DMS114 treated with DMSO at 0.1 percent for 48 hours (cell line): ENCODE measurements at regions not wholly inside any gene's neighbourhood (a gene's known extent, or its start where the extent isn't known, plus 50 kb on each side); places are given as distances from the start of the nearest gene placed in this dataset.

Experiments used
- DNase-seq: peaks from one replicate; lab custom pipeline; 2025; ENCODE audit not compliant: unreplicated experiment; lab: John Stamatoyannopoulos, UW

DNA sequence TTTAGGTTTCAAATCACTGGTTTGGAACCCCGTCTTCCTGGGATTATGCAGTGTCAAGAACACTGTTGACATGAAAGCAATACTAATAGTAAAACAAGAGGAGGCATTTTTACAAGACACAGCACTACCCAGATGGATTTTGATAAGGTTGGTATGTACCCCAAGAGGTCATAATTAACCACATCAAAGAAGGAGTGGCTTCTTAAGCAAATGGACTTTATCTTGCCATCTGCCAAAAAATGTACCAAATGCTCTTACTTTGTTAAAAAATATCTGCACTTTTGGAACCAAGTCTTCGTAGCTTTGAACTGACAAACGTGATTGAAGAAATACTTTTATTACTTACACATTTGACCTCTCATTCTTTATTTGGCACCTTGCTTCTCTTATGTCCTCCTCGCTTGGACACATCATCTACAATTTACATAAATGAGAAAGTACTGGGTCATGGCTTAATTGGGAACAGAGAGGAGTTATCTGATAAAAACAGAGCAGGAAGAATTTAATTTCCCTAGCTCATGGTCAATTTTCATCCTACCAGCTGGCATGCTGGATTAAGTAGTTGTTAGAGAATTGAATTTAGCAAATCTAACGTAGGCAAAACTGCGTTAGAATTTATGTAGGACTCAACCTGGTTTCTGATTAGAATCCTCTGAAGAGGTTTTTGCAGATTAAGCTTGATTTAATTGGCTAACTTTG is 54.5 kb upstream of the PRICKLE1 start:
- no peak for DNase-seq

- no peak for DNase-seq
Observed at GRCh38 chr12:42641221-42641885, 51.8 kb upstream of the PRICKLE1 start.

DNA sequence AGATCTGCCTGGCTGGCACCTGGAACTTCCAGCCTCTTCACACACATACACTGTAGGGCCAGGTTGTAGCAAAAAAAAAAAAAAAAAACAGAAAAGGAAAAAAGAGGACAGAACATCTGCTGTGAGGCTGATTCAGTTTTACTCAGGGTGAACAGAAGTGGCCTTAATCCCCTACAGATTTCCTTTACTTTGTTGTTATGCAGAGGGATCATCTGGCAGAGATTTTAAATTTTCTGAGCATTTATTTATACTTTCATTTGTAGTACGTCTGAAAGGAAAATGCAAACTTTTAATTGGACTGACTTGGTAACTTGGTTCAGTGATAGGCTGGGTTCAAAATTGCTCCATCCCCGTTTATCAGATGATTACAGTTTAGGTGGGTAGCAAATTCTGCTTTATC is 50.8 kb upstream of the PRICKLE1 start:
- no peak for DNase-seq

DNA sequence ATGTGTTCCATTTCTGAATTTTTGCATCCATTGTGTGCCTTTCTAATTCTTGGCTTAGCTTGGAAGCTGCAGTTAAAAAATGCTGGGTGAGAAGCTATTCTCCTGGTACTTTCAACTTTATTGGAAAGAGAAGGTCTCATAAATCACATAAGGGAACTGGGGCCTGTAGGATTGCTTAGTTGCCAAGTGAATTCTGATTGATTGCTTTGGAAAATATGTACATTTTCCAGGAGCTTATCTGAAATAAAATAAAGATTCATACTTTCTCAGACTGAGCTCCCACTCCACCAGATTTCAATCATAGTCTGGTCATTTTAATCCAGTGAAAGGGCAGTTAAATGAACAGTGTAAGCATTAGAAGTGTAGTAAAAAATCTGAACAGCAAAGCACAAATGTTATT is 50.0 kb upstream of the PRICKLE1 start:
- no peak for DNase-seq
